GM23338 (cell line): ENCODE measurements at regions not wholly inside any gene's neighbourhood (a gene's known extent, or its start where the extent isn't known, plus 50 kb on each side); places are given as distances from the start of the nearest gene placed in this dataset.

Source experiments
- CREB1 ChIP-seq: fragments of 250-450 bp; sonication (Bioruptor Pico); IDR thresholded peaks from 2 replicates; pipeline ENCODE4 v1.5.0; 2020; ENCODE audit warnings: low read depth, mild to moderate bottlenecking, moderate library complexity
- EZH2 ChIP-seq: fragments of 200-600 bp; sonication (generic); IDR thresholded peaks from one replicate; pipeline ENCODE4 v1.8.0; 2017; ENCODE audit warnings: antibody characterized with exemption, mild to moderate bottlenecking, low read depth; ENCODE audit not compliant: unreplicated experiment
- EZH2phosphoT487 ChIP-seq: fragments of 200-600 bp; sonication (generic); IDR thresholded peaks from one replicate; pipeline ENCODE4 v1.8.1; 2018; ENCODE audit warnings: antibody characterized with exemption; ENCODE audit not compliant: unreplicated experiment
- NANOG ChIP-seq: IDR thresholded peaks from 2 replicates; pipeline ENCODE4 v1.6.1; 2016; ENCODE audit warnings: antibody characterized with exemption, borderline replicate concordance
- POLR2AphosphoS5 ChIP-seq: IDR thresholded peaks from 2 replicates; pipeline ENCODE4 v1.6.1; 2016; ENCODE audit warnings: antibody characterized with exemption, low read depth
- STAT1 ChIP-seq: IDR thresholded peaks from one replicate; pipeline ENCODE4 v1.6.1; 2016; ENCODE audit warnings: antibody characterized with exemption; ENCODE audit not compliant: unreplicated experiment
- TF ChIP-seq, protein P1 (sequence below), 2 experiments: fragments of 200-600 bp in 1 of 2; sonication (generic) in 1 of 2; conservative IDR thresholded peaks; 2 replicates each; pipeline versions ENCODE4 v1.5.1 to v1.6.1; 2016 to 2017; ENCODE audit warnings: antibody characterized with exemption in 2 of 2, low read depth in 2 of 2, mild to moderate bottlenecking in 2 of 2, moderate library complexity in 1 of 2
- TF ChIP-seq, protein P2 (sequence below): IDR thresholded peaks from 2 replicates; pipeline ENCODE4 v1.6.1; 2016; ENCODE audit warnings: antibody characterized with exemption
- TF ChIP-seq, protein P3 (sequence below): IDR thresholded peaks from one replicate; pipeline ENCODE4 v1.6.1; 2018; ENCODE audit warnings: antibody characterized with exemption; ENCODE audit not compliant: unreplicated experiment

DNA sequence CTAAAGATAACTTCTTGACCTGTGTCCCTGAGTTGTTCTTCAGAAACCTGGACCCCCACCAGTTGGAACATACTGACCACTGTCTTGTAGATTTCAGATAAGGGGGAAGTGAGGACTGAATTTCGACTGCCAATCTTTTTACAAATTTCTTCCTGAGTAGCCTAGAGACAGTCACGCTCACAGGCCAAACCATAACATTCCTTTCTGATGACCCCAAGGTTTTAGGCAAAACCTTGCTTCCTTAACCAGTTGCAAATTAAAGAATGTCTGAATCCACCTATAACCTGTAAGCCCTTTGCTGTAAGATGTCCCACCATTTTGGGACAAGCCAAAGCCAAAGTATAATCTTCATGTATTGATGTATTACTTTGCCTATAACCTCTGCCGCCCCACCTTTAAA is 306.9 kb downstream of the LRFN2 start:
- TF ChIP-seq POLR2AphosphoS5 (no peak), EZH2 (no peak), EZH2phosphoT487 (no peak), CREB1 (no peak), NANOG (no peak), STAT1 (no peak)
- TF ChIP-seq, protein P1, sequence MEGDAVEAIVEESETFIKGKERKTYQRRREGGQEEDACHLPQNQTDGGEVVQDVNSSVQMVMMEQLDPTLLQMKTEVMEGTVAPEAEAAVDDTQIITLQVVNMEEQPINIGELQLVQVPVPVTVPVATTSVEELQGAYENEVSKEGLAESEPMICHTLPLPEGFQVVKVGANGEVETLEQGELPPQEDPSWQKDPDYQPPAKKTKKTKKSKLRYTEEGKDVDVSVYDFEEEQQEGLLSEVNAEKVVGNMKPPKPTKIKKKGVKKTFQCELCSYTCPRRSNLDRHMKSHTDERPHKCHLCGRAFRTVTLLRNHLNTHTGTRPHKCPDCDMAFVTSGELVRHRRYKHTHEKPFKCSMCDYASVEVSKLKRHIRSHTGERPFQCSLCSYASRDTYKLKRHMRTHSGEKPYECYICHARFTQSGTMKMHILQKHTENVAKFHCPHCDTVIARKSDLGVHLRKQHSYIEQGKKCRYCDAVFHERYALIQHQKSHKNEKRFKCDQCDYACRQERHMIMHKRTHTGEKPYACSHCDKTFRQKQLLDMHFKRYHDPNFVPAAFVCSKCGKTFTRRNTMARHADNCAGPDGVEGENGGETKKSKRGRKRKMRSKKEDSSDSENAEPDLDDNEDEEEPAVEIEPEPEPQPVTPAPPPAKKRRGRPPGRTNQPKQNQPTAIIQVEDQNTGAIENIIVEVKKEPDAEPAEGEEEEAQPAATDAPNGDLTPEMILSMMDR (conservative IDR thresholded peaks at IDR 0.05; ENCODE audit: low read depth in 2 of 2) = no peak
- TF ChIP-seq, protein P2, sequence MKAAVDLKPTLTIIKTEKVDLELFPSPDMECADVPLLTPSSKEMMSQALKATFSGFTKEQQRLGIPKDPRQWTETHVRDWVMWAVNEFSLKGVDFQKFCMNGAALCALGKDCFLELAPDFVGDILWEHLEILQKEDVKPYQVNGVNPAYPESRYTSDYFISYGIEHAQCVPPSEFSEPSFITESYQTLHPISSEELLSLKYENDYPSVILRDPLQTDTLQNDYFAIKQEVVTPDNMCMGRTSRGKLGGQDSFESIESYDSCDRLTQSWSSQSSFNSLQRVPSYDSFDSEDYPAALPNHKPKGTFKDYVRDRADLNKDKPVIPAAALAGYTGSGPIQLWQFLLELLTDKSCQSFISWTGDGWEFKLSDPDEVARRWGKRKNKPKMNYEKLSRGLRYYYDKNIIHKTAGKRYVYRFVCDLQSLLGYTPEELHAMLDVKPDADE = no peak
- TF ChIP-seq, protein P3, sequence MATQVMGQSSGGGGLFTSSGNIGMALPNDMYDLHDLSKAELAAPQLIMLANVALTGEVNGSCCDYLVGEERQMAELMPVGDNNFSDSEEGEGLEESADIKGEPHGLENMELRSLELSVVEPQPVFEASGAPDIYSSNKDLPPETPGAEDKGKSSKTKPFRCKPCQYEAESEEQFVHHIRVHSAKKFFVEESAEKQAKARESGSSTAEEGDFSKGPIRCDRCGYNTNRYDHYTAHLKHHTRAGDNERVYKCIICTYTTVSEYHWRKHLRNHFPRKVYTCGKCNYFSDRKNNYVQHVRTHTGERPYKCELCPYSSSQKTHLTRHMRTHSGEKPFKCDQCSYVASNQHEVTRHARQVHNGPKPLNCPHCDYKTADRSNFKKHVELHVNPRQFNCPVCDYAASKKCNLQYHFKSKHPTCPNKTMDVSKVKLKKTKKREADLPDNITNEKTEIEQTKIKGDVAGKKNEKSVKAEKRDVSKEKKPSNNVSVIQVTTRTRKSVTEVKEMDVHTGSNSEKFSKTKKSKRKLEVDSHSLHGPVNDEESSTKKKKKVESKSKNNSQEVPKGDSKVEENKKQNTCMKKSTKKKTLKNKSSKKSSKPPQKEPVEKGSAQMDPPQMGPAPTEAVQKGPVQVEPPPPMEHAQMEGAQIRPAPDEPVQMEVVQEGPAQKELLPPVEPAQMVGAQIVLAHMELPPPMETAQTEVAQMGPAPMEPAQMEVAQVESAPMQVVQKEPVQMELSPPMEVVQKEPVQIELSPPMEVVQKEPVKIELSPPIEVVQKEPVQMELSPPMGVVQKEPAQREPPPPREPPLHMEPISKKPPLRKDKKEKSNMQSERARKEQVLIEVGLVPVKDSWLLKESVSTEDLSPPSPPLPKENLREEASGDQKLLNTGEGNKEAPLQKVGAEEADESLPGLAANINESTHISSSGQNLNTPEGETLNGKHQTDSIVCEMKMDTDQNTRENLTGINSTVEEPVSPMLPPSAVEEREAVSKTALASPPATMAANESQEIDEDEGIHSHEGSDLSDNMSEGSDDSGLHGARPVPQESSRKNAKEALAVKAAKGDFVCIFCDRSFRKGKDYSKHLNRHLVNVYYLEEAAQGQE = no peak
